ENCODE measurements at regions not wholly inside any gene's neighbourhood (a gene's known extent, or its start where the extent isn't known, plus 50 kb on each side); places are given as distances from the start of the nearest gene placed in this dataset.
"Not testable (repeated sequence)": the region's sequence is repeated elsewhere in the genome, so short reads cannot be mapped to it uniquely, and the experiment has no call there.

DNA sequence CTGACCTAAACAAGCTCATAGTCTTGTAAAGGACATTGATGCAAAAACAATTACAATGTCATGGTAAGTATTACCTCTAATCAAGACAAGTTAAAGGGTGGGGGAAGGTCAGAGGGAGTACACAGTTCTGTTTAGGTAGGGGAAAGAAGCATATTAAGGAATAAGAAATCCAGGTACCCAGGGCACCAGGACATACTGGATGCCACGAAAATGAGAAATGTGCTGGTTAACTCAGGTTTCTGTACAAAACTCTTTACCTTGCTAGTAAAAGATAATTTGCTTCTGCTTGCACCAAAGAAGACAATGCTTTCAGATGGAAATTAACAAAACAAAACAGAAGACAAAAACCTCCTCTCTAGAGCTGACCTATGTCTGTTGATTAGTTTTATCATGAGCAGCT is 70.7 kb upstream of the MED13 start:
- DNase-seq = no peak
- H3K9me2 ChIP-seq (replicated peaks; ENCODE audit: insufficient read depth, low read length) = no peaks in the 10 kb centered on the region
- no peak overlapping the region for H3K4me2 ChIP-seq (ENCODE audit: low read depth, low read length)

DNA sequence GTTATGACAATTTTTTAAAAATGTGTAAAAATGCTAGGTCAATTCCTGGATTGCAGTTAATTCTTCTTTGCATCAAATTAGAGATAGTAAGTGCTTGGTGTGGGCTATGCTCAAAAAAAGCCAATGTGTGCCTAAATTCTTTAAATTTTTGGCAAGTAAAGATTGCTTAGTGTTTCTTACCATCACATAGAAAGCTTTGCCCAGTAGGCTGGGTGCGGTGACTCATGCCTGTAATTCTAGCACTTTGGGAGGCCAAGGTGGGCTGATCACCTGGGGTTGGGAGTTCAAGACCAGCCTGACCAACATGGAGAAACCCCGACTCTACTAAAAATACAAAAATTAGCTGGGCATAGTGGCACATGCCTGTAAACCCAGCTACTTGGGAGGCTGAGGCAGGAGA is 70.0 kb upstream of the MED13 start:
- not testable (repeated sequence) for H3K36me3 ChIP-seq (replicated peaks; ENCODE audit: insufficient read depth, low read length); H3K9me2 ChIP-seq (replicated peaks; ENCODE audit: insufficient read depth, low read length); H3K4me1 ChIP-seq (ENCODE audit: low read length); H3K4me2 ChIP-seq (ENCODE audit: low read depth, low read length); H3K4me3 ChIP-seq (ENCODE audit: low read length); H3F3A ChIP-seq (ENCODE audit: insufficient read depth, low read length); H4K20me1 ChIP-seq (ENCODE audit: insufficient read depth, low read length); H2AFZ ChIP-seq (ENCODE audit: low read length); H3K9ac ChIP-seq (ENCODE audit: low read length); H3K9me3 ChIP-seq (replicated peaks; ENCODE audit: insufficient read depth, low read length); DNase-seq; H3K27me3 ChIP-seq (replicated peaks; ENCODE audit: insufficient read depth, low read length); H3K27ac ChIP-seq (ENCODE audit: low read length); H3K79me2 ChIP-seq (ENCODE audit: low read length)

More for the DNA sequence above, 70.7 kb upstream of the MED13 start:
- Histone ChIP-seq H3F3A (ENCODE audit: insufficient read depth, low read length) (no peaks in the 10 kb centered on the region), H2AFZ (ENCODE audit: low read length) (no peak overlapping the region), H3K9ac (ENCODE audit: low read length) (no peak overlapping the region), H3K36me3 (replicated peaks; ENCODE audit: insufficient read depth, low read length) (no peaks in the 10 kb centered on the region), H3K4me1 (ENCODE audit: low read length) (no peaks in the 10 kb centered on the region), H3K27me3 (replicated peaks; ENCODE audit: insufficient read depth, low read length) (no peaks in the 10 kb centered on the region), H3K4me3 (ENCODE audit: low read length) (no peak overlapping the region), H3K27ac (ENCODE audit: low read length) (no peak overlapping the region), H4K20me1 (ENCODE audit: insufficient read depth, low read length) (no peaks in the 10 kb centered on the region), H3K79me2 (ENCODE audit: low read length) (no peaks in the 10 kb centered on the region), H3K9me3 (replicated peaks; ENCODE audit: insufficient read depth, low read length) (no peaks in the 10 kb centered on the region)
- TF ChIP-seq, protein P1, sequence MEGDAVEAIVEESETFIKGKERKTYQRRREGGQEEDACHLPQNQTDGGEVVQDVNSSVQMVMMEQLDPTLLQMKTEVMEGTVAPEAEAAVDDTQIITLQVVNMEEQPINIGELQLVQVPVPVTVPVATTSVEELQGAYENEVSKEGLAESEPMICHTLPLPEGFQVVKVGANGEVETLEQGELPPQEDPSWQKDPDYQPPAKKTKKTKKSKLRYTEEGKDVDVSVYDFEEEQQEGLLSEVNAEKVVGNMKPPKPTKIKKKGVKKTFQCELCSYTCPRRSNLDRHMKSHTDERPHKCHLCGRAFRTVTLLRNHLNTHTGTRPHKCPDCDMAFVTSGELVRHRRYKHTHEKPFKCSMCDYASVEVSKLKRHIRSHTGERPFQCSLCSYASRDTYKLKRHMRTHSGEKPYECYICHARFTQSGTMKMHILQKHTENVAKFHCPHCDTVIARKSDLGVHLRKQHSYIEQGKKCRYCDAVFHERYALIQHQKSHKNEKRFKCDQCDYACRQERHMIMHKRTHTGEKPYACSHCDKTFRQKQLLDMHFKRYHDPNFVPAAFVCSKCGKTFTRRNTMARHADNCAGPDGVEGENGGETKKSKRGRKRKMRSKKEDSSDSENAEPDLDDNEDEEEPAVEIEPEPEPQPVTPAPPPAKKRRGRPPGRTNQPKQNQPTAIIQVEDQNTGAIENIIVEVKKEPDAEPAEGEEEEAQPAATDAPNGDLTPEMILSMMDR (IDR thresholded peaks at IDR 0.05; ENCODE audit: low read length) = no peak
- TF ChIP-seq EZH2 (optimal IDR thresholded peaks at IDR 0.05; ENCODE audit: low read depth, low read length) (no peak), EZH2phosphoT487 (IDR thresholded peaks at IDR 0.05; ENCODE audit: low read length) (no peak)

DNA sequence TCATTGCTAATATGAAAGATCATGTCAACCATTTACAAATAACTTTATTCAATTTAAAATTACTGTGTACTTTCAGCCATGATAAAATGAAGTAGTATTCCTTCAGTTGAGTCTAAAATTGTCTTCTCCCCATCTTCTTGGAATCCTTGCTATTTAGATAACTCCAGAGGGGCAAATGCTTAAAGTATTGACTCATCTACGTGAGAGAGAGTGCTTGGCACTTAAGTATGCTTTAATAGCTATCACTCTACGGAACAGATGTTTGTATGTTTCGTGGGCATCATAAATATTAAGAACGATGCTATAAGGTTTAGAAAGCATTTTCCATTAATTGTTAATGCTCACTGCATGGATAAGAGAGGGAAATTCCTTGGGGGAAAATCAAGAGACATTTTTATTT is 69.3 kb upstream of the MED13 start:
- DNase-seq = no peak
- H4K20me1 ChIP-seq (ENCODE audit: insufficient read depth, low read length) = no peaks in the 10 kb centered on the region
- H3K9me3 ChIP-seq (replicated peaks; ENCODE audit: insufficient read depth, low read length) = no peaks in the 10 kb centered on the region
- H3K4me3 ChIP-seq (ENCODE audit: low read length) = no peak overlapping the region
- no peaks in the 10 kb centered on the region for H3K27me3 ChIP-seq (replicated peaks; ENCODE audit: insufficient read depth, low read length)
- H3F3A ChIP-seq (ENCODE audit: insufficient read depth, low read length) = no peaks in the 10 kb centered on the region
- H2AFZ ChIP-seq (ENCODE audit: low read length) = no peak overlapping the region
- H3K9ac ChIP-seq (ENCODE audit: low read length) = no peak overlapping the region
- TF ChIP-seq EZH2 (optimal IDR thresholded peaks at IDR 0.05; ENCODE audit: low read depth, low read length) = no peak
- TF ChIP-seq EZH2phosphoT487 (IDR thresholded peaks at IDR 0.05; ENCODE audit: low read length) = no peak
- TF ChIP-seq, protein P1 (IDR thresholded peaks at IDR 0.05; ENCODE audit: low read length) = no peak
- no peaks in the 10 kb centered on the region for H3K4me1 ChIP-seq (ENCODE audit: low read length)
- H3K36me3 ChIP-seq (replicated peaks; ENCODE audit: insufficient read depth, low read length) = no peaks in the 10 kb centered on the region
- no peaks in the 10 kb centered on the region for H3K79me2 ChIP-seq (ENCODE audit: low read length)
- no peak overlapping the region for H3K4me2 ChIP-seq (ENCODE audit: low read depth, low read length)
- no peaks in the 10 kb centered on the region for H3K9me2 ChIP-seq (replicated peaks; ENCODE audit: insufficient read depth, low read length)
- no peak overlapping the region for H3K27ac ChIP-seq (ENCODE audit: low read length)

DNA sequence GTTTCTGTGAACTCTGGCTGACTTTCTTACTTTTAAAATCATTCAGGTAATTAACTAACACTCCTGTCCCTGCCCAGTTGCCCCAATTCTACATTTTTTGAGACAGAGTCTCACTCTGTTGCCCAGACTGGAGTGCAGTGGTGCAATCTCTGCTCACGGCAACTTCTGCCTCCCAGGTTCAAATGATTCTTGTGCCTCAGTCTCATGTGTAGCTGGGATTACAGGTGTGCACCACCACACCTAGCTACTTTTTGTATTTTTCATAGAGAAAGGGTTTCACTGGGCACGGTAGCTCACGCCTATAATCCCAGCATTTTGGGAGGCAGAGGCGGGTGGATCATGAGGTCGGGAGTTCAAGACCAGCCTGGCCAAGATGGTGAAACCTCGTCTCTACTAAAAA is 66.2 kb upstream of the MED13 start:
- not testable (repeated sequence) for DNase-seq

More for the DNA sequence above, 66.2 kb upstream of the MED13 start:
- not testable (repeated sequence) for H3K4me2 ChIP-seq (ENCODE audit: low read depth, low read length); H3F3A ChIP-seq (ENCODE audit: insufficient read depth, low read length); H3K36me3 ChIP-seq (replicated peaks; ENCODE audit: insufficient read depth, low read length); H3K9me3 ChIP-seq (replicated peaks; ENCODE audit: insufficient read depth, low read length); H3K9me2 ChIP-seq (replicated peaks; ENCODE audit: insufficient read depth, low read length); H3K27ac ChIP-seq (ENCODE audit: low read length); H3K4me3 ChIP-seq (ENCODE audit: low read length); H3K9ac ChIP-seq (ENCODE audit: low read length); H3K27me3 ChIP-seq (replicated peaks; ENCODE audit: insufficient read depth, low read length); H4K20me1 ChIP-seq (ENCODE audit: insufficient read depth, low read length); H3K79me2 ChIP-seq (ENCODE audit: low read length); H3K4me1 ChIP-seq (ENCODE audit: low read length); H2AFZ ChIP-seq (ENCODE audit: low read length)
